GM19240 (cell line): ENCODE measurements at regions not wholly inside any gene's neighbourhood (a gene's known extent, or its start where the extent isn't known, plus 50 kb on each side); places are given as distances from the start of the nearest gene placed in this dataset.
"Not testable (repeated sequence)": the region's sequence is repeated elsewhere in the genome, so short reads cannot be mapped to it uniquely, and the experiment has no call there.

ENCODE experiments used
- DNase-seq: peaks from one replicate; pipeline ENCODE4 v3.0.0; 2011; ENCODE audit warnings: low spot score; ENCODE audit not compliant: insufficient read length

- DNase-seq = no peak
Measured at GRCh38 chr3:103446953-103447629, 1012.3 kb downstream of the ZPLD1 start.

DNA sequence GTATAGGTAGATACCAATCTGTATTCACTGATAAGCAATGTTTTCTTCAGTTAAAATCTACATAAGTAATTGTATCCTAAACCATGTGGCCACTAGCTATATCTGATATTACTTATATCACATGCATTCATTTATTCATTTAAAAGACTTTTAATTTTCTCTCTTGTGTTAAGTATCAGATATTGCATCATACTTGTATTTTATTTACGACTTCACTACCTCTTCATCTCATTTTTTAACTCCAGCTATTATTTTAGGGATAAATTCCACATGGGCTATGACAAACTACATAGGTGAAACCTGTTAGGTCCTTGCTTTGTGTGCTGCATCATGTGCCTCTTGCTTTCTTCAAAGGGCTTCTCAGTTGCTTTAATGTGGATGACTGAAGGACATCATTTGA is 1018.3 kb downstream of the ZPLD1 start:
- no peak for DNase-seq

- no peak for DNase-seq
Measured at GRCh38 chr3:103459815-103460214, 1025.0 kb downstream of the ZPLD1 start.

DNA sequence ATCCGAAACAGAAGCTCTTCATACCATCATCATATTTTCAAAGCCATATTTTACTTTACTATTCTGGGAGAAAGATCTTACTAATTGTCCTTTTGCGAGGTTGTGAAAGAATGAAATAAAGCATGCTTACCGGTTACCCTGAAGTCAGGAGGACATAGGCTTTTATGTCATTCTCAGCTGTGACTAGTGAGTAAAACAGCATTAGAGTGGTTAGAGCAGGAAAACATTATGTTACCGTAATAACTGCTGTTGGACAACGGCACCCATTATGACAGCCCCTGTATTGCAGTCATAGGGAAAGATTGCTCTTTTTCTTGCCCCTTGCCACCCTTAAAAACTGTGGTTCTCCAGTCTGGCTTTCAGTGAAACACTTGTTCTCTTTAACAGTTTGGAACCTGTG is 1035.7 kb downstream of the ZPLD1 start:
- no peak for DNase-seq

GRCh38 chr3:103494011-103494410 is 1059.2 kb downstream of the ZPLD1 start:
- DNase-seq = no peak

DNA sequence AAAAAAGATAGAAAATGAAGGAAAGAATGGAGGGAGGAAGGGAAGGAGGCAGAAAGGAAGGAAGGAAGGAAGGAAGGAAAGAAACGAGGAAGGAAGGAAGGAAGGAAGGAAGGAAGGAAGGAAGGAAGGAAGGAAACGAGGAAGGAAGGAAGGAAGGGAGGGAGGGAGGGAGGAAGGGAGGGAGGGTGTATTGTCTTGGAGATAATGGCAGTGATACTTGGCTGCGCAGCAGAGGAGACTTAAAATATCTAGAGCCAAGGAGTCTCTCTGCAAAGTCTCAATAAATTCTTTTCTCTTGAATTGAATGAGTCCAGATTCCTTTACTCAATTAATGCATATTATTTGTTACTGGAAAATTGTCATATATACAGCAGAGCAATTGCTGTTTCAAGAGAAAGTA is 1059.7 kb downstream of the ZPLD1 start:
- no peak for DNase-seq

GRCh38 chr3:103495186-103495585 is 1060.4 kb downstream of the ZPLD1 start:
- no peak for DNase-seq

DNA sequence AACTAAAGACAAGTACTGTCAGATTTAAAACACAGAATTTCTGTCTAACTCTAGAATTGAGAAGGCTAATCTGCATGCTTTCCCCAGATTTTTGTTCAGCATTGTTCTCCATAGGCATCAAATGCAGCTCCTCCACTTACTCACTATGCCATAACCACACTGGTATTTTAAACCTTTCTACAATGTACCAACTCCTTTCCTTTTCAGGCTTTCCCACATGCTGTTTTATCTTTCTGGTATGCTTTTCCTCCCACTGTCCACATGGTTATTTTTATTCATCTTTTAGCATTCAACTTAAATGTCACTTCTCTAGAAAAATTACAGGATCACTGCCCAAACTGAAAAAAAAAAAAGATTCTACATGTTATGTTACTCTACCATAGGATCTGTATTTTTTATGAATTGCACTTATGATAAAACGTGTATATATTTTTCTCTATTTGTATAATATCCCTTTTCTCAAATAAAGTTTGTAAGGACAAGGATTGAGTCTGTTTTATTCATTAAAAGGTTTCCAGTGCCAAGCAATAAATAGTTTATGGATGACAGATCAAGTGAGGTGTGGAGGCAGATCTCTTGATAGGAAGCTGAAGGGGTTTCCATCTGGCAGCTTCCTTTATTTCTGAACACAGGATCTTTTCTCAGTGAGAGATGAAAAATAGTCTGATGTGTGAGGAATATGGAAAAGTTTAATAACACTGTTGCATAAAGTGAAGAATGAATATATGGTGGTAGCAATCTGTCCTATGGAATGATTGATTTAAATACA is 1064.5 kb downstream of the ZPLD1 start:
- no peak for DNase-seq

DNA sequence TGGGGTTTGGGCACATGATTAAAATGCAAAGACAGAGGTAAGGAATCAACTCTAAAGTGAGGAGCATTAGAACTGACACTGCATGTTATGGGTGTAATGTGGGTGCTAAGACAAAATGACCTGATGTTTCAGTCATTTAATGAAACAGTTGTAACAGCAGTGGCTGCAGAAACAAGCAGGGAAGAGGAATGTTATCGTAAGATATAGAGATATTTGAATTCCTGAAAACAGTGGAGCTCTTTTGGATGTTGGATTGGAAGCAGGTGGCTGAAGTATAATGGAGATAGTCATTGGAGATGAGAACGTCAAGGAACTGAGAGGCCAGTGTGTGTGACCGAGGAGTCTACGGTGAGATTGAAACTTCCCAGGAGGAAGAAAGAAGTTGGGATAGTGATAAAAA is 1065.2 kb downstream of the ZPLD1 start:
- no peak for DNase-seq

GRCh38 chr3:103510760-103511159 is 1075.9 kb downstream of the ZPLD1 start:
- no peak for DNase-seq

- DNase-seq = no peak
Measured at GRCh38 chr3:103511891-103512290, 1077.1 kb downstream of the ZPLD1 start.

GRCh38 chr3:103512595-103512994 is 1077.8 kb downstream of the ZPLD1 start:
- DNase-seq = no peak

GRCh38 chr3:103513003-103513402 is 1078.2 kb downstream of the ZPLD1 start:
- no peak for DNase-seq

DNA sequence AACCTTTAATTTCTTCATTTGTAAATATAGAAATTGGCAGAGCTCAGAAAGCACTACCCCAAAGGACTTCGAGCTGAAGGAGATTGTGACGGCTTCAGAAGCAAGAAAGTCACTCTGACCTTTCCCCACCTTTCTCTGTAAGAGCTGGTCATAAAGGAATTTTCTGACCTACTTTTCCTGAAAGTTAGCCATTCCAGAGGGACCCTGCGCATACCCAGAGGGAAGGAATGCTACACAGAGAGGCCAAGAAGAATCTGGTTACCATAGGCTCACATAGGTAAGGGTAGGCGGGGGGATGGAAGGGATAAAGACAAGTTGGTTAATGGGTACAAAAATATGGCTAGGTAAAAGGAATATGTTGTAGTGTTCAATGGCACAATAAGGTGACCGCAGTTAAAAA is 1080.3 kb downstream of the ZPLD1 start:
- DNase-seq = no peak

DNA sequence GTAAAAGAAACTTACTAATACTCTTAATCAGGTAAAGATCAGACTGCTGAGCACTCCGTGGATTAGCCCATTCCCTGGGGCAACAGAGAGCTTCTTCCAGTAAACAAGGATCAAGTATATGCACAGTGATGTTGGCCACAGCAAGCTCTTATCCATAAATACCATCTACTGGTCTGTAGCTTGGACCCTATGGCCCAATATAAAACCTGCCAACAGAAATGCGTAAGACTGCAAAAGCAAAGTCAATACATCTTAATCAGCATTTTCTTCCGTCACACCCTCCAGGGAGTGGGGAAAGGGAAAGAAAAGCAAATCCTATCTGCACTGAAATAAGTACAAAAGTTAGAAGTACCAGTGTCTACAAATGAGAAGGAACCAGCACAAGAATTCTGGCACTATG is 1082.1 kb downstream of the ZPLD1 start:
- DNase-seq = no peak

DNA sequence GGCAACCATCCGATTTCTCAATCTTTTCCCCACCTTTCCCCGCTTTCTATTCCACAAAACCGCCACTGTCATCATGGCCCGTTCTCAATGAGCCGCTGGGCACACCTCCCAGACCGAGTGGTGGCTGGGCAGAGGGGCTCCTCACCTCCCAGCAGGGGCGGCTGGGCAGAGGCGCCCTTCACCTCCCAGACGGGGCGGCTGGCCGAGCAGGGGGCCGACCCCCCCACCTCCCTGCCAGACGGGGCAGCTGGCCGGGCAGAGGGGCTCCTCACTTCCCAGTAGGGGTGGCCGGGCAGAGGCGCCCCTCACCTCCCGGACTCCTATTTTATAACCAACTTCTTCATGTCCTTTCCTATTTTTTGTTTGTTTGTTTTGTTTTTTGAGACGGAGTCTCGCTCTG is 1096.5 kb downstream of the ZPLD1 start:
- not testable (repeated sequence) for DNase-seq

- DNase-seq = no peak
Measured at GRCh38 chr3:103532986-103533385, 1098.2 kb downstream of the ZPLD1 start.

DNA sequence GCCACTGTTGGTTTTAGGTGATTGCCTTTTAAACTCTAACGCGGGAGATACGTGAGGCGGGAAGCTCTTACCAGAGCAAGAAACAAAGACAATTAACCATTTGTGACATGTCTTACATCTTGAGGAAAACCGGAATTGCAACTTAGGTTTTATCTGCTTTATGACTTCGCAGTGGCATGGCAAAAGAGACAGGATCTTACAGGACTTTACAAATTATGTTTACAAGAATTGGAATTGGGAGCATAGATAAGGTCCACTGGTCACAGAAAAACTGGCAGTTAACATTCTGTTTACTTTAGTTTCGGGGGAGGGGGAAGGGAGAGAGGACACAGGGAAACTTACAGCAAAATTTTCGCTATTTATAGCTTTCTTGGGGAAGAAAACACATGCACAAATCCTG is 1119.6 kb downstream of the ZPLD1 start:
- no peak for DNase-seq

DNA sequence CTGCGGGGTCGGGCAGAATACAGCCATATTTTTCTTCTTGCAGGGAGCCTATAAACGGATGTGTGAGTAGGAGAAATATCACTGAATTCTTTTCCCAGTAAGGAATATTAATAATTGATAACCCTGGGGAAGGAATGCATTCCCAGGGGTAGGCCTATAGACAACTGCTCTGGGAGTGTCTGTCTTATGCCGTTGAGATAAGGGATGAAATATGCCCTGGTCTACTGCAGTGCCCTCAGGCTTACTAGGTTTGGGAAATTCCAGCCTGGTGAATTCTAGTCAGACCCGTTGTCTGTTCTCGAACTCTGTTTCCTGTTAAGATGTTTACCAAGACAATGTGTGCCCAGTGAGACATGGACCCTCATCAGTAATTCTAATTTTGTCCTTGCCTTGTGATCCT is 1129.3 kb downstream of the ZPLD1 start:
- not testable (repeated sequence) for DNase-seq

DNA sequence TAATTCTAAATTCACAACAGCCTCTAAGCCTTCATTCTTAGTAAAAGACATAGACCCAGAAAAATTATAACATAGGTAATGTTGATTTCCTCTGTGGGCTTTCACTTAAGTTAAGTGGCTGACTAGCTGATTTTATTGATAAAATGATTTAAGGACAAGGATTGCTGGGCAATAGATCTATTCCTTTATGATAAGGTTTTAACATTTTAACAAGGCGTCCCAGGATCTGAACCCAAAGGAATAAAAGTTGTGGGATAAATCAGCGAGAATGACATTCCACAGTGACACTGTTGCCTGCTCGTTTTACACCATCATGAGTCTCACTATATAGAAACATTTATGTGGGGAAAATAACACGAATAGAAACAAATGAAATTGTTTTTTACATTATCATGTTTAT is 1151.0 kb downstream of the ZPLD1 start:
- DNase-seq = no peak

GRCh38 chr3:103589770-103590169 is 1155.0 kb downstream of the ZPLD1 start:
- DNase-seq = no peak

DNA sequence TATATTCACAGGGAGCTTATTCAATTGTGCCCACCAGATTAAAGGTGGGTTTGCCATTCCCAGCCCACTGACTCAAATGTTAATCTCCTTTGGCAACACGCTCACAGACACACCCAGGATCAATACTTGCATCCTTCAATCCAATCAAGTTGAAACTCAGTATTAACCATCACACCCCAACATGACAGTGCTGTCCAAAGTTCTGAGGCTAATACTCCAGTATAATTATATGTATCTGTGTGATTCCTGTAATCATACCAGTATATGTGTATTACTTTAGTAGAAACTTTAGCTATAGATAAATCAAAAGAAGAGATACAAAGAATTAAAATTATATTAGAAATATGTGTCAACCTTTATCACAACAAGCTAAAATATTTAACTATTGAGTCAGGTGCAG is 1166.0 kb downstream of the ZPLD1 start:
- no peak for DNase-seq

- no peak for DNase-seq
Measured at GRCh38 chr3:103601666-103602065, 1166.9 kb downstream of the ZPLD1 start.
